ENCODE measurements at regions not wholly inside any gene's neighbourhood (a gene's known extent, or its start where the extent isn't known, plus 50 kb on each side); places are given as distances from the start of the nearest gene placed in this dataset.
"Not testable (repeated sequence)": the region's sequence is repeated elsewhere in the genome, so short reads cannot be mapped to it uniquely, and the experiment has no call there.

DNA sequence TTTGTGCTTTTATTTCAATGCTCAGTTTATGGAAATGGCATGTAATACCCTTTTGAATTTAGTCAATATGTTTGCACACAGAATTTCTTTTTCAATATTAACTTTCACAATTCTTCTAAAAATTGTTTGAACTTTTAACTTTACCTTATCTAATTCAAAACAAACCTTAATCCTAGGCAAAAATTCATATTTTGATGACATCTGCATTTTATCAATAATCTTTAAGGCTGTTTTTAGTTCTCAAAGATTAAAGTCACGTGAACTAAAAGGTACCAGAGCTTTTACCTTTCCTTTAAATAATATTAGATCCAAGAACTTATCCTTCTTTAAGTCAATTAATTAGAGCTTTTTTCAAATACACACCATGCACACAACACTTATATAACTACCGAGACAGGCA lies 218.9 kb upstream of the NCAM2 start:
- DNase-seq (ENCODE audit: low read depth) = no peak

DNA sequence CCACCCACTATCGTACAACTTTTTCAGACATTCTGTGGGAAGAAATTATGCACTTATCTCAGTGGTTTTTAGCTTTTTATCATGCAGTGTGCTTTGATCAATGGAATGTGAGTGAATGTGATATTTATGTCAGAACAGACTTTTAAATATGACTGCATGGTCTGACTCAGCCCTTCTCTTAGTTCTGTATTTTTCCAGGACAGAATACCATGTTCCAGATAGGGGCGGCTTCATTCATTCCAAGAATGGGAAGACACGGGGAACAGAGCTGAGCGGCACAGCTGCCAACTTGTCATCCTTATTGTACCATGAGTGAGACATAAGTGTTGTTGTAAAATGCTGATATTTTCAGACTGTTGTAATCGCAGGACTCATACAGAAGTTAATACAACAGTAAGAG lies 214.6 kb upstream of the NCAM2 start:
- DNase-seq (ENCODE audit: low read depth) = no peak

DNA sequence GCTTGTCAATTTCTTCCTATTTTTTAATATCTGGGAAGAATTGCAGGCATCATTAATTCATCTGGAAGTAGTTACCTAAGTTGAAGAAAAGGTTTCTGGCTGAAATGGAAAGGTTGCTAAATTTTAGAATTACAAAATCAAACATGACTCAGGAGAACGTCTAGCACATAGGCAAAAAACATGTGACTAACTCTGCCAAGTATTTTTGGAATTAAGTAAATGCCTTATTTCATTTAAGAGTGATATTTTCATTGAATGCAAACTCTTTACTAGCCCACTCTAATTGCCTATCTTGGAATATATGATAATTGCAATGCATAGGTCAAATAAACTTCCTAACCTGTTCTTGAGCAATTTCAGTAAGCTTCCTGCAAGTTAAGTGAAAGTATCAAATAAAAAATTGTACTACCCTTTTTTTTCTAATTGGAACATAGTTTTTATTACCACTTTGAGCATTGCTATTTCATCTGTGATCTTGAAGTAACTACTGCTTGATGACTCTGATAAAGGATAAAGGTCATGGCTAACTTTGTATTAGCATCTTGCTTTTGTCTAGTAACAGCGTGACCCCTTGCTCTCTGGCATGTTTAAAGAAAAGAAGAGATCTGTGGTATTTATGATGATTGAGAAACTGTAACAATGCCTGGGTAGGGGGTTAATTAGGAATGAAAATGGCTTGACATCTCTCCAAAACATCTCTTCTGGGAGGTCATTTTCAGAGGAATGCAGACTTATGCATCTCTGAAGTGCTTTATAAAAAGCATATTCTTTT lies 208.3 kb upstream of the NCAM2 start:
- DNase-seq (ENCODE audit: low read depth) = peak; percentile 4

DNA sequence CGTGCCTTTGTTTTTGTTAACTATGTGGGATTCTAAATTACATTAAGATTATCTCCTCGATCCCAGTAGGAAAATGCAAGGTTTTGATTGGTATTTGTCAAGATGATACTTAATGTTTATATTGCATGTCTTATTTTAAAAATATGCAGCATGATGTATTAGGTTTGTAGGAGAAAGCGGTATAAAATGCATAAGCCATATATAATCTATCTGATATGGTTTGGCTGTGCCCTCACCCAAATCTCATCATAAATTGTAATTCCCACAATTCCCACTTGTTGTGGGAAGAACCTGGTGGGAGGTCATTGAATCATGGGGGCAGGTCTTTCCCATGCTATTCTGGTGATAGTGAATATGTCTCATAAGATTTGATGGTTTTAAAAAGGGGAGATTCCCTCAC lies 198.1 kb upstream of the NCAM2 start:
- no peak for DNase-seq (ENCODE audit: low read depth)

DNA sequence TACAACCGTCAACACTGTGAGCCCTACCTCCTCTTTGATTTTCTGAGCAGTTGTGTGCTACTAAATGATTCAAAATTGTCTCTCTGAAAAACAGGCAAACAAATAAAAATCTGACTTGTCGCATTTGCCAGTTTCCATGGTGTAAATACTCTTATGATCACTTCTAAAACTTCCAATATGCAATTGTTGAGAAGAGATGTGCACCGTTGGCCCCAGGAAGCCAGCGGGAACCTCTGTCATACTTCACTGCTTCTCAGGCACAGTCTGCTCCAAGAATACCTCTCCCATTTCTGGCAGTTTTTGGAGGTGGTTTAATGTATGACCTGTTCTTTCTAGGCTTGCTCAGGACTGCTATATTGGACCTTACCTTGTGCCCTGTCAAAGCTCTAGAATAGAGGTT lies 196.0 kb upstream of the NCAM2 start:
- no peak for DNase-seq (ENCODE audit: low read depth)

DNA sequence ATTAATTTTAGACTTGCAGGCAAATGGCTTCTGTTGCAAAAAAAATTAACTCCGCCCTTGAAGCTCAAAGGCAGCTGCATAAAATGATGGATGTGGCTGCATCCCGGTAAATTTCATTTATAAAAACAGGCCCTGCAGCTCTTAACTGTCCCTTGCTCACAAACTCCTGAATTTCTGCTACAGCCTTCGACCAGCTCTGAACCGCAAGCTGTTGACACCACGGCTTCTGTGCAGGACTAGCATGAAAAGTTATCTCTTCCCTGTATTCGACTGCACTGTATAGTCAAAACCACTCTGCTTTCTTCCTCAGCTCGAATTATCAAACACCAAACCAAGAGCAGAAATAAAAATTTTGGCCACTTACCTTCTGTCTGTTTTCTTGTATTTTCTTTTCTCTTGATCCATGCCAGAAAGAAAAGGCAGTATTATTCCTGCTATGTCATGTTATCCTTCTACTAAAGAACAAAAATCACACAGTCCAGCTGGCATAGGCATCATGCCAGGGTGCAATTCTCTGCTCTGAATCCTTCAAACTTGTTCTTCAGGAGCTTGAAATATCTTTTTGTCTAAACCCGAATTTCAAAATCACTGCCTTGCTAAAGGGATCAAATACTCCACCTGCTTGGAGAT lies 195.5 kb upstream of the NCAM2 start:
- no peak for DNase-seq (ENCODE audit: low read depth)

DNA sequence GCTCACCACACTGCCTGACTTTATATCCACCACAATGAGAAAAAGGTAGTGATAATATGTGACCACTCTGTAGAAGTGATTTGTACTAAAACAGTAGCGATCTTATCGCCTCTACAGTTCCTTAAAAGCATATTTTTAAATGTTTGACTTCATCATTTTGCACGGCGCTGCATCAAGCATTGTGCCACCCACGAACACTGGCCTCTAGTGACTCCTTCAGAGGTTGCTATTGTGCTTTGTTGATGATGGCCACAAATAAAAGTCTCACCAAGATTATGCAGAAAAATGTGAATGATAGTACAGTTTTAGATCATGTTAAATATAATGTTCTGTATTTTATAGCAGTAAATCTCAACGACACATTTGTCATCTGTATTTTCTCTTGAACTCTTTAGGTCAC lies 186.5 kb upstream of the NCAM2 start:
- no peak for DNase-seq (ENCODE audit: low read depth)

DNA sequence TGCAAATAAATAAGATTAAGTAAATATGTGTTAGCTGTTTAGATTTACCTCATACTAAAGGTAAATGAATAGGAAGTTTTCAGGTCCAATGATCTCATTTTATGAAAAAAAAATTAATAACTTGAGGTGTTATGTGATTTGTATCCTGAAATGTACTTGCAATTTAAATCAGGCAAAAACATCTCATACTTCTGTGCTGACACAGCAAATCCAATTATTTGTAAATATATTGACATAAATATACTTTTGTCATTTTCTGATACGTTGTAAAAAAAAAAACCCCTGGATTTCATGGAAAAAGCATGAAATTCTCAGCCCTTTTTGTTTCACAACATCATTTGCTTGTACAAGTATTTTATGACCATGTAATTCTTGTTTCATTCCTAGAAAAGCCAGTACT lies 184.1 kb upstream of the NCAM2 start:
- DNase-seq (ENCODE audit: low read depth) = no peak

DNA sequence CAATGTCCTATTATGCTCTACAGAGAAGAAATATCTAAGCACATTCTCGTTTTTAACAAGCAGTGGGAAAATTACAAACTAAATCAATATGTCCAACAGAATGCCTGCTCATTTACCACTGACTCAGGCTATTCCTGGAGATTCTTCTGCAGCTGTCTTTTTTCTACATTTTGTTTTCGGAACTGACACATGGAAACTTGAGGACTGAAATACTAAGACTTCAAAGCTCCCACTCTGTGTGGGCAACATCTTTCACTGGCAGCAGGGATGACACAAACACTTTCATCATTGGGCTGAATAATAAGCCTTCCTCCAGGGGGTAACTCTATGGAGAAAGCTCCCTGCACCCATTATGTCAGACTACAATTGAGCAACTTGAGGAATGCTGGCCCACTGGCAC lies 175.5 kb upstream of the NCAM2 start:
- no peak for DNase-seq (ENCODE audit: low read depth)

DNA sequence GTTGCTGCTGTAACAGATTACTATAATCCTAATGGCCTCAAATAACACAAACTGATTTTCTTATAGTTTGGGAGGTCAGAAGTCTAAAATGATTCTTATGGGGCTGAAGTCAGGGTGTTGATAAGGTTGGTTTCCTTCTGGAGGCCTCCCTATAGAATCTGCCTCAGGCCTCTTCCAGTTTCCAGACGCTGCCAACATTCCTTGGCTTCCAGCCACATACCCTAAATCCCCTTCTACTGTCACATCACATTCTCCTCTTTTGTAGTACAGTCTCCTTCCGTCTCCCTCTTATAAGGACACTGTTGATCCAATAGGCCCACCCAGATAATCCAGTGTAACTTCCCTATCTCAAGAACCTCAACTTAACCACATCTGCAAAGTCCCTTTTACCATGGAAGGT lies 145.3 kb upstream of the NCAM2 start:
- no peak for DNase-seq (ENCODE audit: low read depth)

DNA sequence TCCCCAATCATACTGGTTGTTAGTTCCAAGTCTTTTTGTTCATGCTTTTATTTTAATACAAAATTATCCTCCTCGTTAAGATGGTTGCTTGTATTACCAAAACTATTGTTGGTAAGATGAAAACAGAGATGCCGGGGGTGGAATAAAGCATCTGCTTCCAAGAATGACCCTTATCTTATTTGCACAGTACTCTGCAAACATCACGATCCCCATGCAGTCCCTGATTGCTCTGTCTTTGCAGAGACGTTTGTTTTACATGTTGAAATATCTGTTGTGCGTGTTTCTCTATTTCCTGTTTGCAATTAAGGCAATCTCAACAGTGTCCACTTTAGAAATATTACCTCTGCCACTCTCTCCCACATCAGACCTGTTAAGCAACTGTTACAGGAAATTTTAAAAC lies 141.3 kb upstream of the NCAM2 start:
- DNase-seq (ENCODE audit: low read depth) = no peak

DNA sequence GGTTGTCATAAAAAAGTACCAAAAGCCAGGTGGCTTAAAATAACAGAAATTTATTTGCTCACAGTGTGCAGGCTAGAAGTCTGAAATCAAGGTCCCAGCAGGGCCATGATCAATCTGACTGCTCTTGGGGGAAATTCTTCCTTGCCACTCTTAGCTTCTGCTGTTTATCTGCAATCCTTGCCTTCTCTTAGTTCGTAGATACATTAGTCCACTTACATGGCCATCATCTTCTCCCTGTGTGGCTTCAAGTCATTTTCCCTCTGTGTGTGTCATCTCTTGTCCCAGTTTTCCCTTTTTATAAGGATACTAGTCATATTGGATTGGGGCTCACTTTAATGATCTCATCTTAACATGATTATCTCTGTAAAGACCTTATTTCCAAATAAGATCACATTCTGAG lies 124.0 kb upstream of the NCAM2 start:
- no peak for DNase-seq (ENCODE audit: low read depth)

DNA sequence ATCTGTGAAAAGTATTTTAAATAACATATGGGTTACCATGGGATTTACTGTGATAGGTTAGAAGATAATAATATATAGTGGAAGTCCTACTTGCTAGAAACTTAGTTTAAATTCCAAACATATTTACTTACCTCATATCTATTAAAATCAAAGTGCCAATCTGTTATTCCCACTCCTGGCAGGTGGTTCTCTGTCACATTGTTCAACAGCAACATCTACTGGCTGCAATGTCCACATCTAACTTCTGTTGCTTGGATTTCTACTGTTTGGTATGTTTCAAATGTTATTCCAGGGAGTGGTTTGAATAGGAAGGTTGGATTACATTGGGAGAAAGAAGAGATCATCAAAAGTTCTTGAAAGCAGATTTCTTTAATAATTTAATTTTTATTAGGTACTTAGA lies 122.5 kb upstream of the NCAM2 start:
- DNase-seq (ENCODE audit: low read depth) = no peak

DNA sequence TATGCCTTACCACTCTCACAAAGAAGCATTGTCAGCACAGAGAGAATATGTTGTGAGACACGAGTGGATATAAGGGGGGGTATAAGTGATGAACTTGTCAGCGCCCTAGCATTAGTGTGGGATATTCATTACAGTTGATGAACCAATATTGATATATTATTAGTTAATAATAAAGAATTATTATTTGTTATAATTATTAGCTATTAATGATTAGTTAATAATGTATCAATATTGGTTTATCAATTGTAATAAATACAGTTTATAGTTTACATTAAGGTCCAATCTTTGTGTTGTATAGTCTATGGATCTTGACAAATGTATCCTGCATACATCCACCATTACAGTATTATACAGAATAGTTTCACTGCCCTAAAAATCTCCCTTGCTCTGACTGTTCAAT lies 120.2 kb upstream of the NCAM2 start:
- DNase-seq (ENCODE audit: low read depth) = no peak

DNA sequence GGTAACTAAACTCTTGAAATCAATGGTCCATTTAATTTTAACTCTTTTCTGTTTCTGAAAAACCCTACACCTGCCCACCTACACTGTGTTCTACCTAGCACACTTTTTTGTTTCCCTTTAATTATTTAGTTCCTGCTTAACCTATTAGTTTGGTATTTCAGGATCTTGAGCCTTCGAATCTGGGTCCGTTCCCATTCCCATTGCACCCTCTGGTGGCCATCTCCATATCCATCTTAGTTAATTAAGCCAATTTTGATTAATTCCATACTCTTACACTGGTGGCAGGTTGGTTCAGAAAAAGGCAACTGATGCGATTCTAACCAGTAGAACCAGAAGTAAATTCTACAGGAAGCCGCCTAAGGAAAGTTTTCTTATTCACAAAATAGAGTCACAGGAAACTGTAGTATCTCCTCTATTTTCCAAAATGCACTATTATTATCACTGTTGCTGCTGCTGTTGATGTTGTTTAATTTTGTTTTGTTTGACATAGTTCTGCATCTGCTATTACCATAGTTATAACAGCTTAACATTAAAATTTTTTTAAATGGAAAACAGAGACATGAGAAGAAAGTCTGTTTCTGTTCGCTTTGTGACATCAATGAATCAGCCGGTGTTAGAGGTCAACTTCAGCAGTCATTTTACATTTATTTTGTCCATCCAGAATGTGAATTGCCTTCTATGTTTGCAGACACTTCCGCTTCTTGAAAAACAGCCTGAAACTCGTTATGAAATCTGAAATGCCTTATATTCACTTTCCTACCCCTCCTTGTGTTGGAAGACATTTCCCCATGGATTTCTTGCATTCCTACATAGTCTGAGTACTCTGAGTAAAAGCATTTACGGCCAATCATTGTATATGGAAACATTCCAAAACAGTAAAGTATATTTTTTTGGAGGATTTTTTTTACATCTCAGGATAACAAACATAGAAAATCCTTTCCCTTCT lies 115.5 kb upstream of the NCAM2 start:
- DNase-seq (ENCODE audit: low read depth) = peak; percentile 23

DNA sequence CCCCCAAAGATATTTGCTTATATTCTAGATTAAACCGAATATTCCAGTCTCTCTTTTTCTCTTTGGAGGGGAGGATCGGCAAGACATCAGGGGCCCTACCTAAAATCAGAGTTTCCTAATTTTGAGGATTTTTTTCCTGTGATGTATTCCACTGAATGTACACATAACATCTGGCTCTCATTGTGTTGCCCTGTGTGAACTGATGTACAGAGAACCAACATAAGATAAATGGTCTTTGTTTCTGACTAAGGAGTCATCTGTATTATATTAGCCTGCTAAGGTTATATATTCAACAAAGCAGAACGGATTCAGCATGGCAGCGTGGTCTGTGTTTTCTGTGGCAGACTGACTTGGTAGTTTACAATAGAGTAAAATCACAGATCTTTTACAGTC lies 114.8 kb upstream of the NCAM2 start:
- DNase-seq (ENCODE audit: low read depth) = no peak

DNA sequence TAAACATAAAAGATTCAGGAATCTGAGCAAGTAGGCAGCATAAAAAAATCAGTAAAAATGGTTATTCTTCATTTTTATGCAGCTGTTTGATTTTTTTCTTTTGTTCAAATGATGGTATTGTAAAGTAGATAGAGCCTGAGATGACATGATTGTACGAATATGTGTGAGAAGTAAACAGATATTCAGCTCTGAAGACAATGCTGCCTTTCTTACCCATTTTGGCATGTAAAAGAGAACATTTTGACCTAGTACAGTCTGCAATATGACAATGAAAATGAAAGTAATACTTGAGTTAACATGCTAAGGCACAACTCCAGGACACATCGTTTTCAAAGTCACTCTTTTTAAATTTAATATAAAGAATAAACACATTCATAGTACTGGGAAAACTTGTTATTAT lies 95.7 kb upstream of the NCAM2 start:
- DNase-seq (ENCODE audit: low read depth) = no peak

DNA sequence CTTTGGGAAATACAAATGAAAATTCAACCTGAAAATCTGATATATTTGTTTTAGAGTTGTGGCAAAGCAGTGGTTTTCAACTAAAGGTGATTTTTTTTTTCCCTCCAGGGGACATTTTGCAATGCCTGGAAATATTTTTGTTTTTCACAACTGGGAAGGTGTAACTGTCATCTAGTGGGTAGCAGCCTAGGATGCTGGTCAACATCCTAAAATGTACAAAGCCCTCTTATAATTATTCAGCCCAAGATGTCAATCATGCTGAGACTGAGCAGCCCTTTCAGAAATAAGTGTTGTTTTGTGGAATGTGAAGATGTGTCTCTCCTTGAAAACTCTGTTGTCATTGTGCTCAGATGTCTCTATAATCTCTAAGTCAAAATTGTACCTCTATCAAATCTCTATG lies 95.2 kb upstream of the NCAM2 start:
- no peak for DNase-seq (ENCODE audit: low read depth)

DNA sequence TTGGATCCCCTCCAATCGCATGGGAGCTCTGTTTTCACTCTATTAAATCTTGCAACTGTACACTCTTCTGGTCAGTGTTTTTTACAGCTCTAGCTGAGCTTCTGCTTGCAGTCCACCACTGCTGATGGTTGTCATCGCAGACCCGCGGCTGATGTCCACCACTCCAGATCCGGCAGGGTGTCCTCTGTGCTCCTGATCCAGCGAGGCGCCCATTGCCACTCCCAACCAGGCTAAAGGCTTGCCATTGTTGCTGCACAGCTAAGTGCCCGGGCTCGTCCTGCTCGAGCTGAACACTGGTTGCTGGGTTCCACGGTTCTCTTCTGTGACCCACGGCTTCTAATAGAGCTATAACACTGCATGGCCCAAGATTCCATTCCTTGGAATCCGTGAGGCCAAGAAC lies 70.7 kb upstream of the NCAM2 start:
- DNase-seq (ENCODE audit: low read depth) = not testable (repeated sequence)

DNA sequence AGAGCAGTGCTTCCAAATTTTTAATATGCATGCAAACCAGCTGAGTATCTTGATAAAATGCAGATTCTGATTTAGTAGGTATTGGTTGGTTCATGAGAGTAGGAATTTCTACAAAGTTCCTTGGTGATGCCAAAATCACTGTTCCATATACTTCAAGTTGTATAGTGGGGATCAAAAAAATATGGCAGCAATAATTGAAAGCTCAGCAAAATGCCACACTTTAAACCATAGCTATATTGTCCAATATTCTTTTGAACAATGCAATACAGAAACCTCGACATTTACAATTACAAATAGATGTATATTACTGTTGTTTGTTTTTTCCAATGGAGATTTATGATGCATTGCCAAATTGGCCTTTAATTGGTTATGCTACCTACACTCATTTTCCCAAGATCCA lies 55.7 kb upstream of the NCAM2 start:
- DNase-seq (ENCODE audit: low read depth) = no peak

DNA sequence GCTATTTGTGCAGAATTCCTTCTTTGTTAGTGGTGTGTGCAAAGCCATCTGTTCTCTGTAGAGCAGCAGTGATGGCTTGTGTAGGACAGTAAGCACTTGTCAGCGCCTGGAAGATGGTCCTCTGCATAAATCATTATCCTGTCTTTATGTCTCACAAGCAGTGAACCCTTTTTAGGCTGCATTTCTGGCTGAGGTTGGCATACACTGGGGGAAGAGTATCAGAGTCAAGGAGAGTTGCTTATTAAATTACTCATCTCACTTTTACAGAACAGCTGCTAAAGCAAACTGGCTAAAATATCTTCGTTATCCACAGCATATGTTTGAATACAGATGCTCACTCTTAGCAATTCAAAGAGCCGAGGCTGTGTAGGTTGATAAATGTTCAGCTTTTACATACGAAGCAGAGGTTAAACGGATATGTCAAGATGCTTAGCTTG lies 54.6 kb upstream of the NCAM2 start:
- DNase-seq (ENCODE audit: low read depth) = no peak

DNA sequence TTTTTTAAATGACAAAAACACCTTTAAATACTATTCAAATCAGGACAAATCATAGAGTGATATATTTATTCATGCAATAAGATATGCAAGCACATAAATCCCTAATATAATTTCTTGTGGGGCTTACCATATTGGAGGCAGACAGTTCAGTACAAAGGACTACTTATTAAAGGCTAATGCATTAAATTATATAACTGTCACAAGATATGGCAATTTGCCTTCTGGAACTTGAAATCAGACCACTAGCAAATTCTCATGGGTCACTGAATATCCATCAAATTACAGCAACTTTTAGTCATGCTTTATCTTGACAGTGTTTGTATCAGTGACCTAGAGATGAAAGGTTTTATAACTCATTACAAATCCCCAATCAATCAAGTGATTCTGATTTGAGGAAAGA lies 54.1 kb upstream of the NCAM2 start:
- DNase-seq (ENCODE audit: low read depth) = no peak

DNA sequence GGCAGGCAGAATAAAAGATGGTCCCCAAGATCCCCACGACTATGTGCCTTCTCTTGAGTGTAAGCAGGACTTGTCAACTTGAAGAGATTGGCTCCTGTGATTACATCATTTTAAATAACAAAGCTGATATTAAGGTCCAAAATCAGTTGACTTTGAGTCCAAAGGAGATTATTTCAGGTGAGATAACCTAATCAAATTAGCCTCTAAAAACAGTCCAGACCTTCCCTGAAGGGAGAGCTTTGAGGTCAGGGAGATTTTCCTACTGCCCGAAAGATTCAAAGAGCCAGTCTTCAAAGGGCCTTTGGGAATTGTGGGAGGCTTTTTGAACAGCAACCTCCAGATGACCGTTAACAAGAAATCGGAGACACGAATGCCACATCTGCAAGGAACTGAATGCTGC lies 51.5 kb upstream of the NCAM2 start:
- DNase-seq (ENCODE audit: low read depth) = no peak

All from iris pigment epithelial cell (primary cell).